Right lobe of liver (tissue), 4 donors: ENCODE measurements at regions not wholly inside any gene's neighbourhood (a gene's known extent, or its start where the extent isn't known, plus 50 kb on each side); places are given as distances from the start of the nearest gene placed in this dataset.

Experiments used
- POLR2A ChIP-seq: fragments of 450-650 bp; IDR thresholded peaks from one replicate; pipeline ENCODE4 v1.6.1; 2017; ENCODE audit warnings: antibody characterized with exemption, mild to moderate bottlenecking
- TF ChIP-seq, protein P1 (sequence below), 4 donors: fragments of 200-600 bp in 3 of 4; fragments of 450-650 bp in 1 of 4; IDR thresholded peaks; one replicate each; pipeline versions ENCODE4 v1.5.1 to v1.8.0; 2016 to 2022; ENCODE audit warnings: antibody characterized with exemption in 4 of 4, mild to moderate bottlenecking in 2 of 4
- donor health status: DM: no; HTN: no; CAD: no.
- donor health status: DM: no; HTN: no; CAD: no.
- donor health status: DM: no; HTN: yes; CAD: no.

DNA sequence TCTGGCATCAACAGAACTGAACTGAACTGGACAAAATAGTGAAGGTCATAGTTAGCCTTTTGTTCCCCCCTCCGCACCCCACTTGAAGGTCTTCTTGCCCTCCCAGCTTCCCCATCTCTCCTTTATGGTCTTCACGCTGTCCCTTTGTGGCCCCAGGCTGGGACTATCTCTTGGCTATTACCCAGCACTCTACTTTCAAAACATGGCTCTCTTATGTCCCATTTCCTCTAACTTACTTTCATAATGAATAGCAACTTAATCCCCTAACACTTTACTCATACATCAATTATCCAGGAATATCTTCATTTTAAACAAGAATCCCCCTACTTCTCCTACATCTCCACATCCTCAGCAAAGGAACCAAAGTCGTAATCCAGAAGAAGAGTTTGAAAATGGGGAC lies 135.3 kb upstream of the ITGB1 start:
- TF ChIP-seq POLR2A = no peak
- TF ChIP-seq, protein P1, sequence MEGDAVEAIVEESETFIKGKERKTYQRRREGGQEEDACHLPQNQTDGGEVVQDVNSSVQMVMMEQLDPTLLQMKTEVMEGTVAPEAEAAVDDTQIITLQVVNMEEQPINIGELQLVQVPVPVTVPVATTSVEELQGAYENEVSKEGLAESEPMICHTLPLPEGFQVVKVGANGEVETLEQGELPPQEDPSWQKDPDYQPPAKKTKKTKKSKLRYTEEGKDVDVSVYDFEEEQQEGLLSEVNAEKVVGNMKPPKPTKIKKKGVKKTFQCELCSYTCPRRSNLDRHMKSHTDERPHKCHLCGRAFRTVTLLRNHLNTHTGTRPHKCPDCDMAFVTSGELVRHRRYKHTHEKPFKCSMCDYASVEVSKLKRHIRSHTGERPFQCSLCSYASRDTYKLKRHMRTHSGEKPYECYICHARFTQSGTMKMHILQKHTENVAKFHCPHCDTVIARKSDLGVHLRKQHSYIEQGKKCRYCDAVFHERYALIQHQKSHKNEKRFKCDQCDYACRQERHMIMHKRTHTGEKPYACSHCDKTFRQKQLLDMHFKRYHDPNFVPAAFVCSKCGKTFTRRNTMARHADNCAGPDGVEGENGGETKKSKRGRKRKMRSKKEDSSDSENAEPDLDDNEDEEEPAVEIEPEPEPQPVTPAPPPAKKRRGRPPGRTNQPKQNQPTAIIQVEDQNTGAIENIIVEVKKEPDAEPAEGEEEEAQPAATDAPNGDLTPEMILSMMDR (IDR thresholded peaks at IDR 0.05) = no peak
